GM23248 (cell line): ENCODE measurements at regions not wholly inside any gene's neighbourhood (a gene's known extent, or its start where the extent isn't known, plus 50 kb on each side); places are given as distances from the start of the nearest gene placed in this dataset.

ENCODE experiments used
- DNase-seq: peaks from one replicate; pipeline ENCODE4 v3.0.0-alpha.2; 2015
- H2AFZ ChIP-seq: fragments of 200-600 bp; sonication (generic); 2 replicates; pipeline ENCODE4 v1.6.1; 2016; ENCODE audit warnings: antibody characterized with exemption
- H3F3A ChIP-seq: fragments of 200-600 bp; sonication (generic); 2 replicates; pipeline ENCODE4 v1.6.1; 2016; ENCODE audit warnings: mild to moderate bottlenecking, antibody characterized with exemption, mixed run types; ENCODE audit not compliant: insufficient read depth
- H3K27ac ChIP-seq: fragments of 200-600 bp; sonication (generic); 2 replicates; pipeline ENCODE4 v1.5.1; 2016; ENCODE audit warnings: mild to moderate bottlenecking
- H3K27me3 ChIP-seq: fragments of 200-600 bp; sonication (generic); replicated peaks from 2 replicates; pipeline ENCODE4 v1.6.1; 2016; ENCODE audit warnings: mild to moderate bottlenecking; ENCODE audit not compliant: insufficient read depth
- H3K36me3 ChIP-seq: fragments of 200-600 bp; sonication (generic); 2 replicates; pipeline ENCODE4 v1.6.1; 2016; ENCODE audit warnings: low read depth, mild to moderate bottlenecking
- H3K4me1 ChIP-seq: fragments of 200-600 bp; sonication (generic); 2 replicates; pipeline ENCODE4 v1.6.1; 2016; ENCODE audit warnings: mild to moderate bottlenecking; ENCODE audit not compliant: insufficient read depth
- H3K4me2 ChIP-seq: fragments of 200-600 bp; sonication (generic); one replicate; pipeline ENCODE4 v1.6.1; 2016; ENCODE audit warnings: mild to moderate bottlenecking; ENCODE audit not compliant: unreplicated experiment
- H3K4me3 ChIP-seq: fragments of 200-600 bp; sonication (generic); 2 replicates; pipeline ENCODE4 v1.5.1; 2016; ENCODE audit warnings: mild to moderate bottlenecking
- H3K79me2 ChIP-seq: fragments of 200-600 bp; sonication (generic); 2 replicates; pipeline ENCODE4 v1.6.1; 2016; ENCODE audit warnings: mild to moderate bottlenecking; ENCODE audit not compliant: insufficient read depth
- H3K9ac ChIP-seq: fragments of 200-600 bp; sonication (generic); 2 replicates; pipeline ENCODE4 v1.6.1; 2016; ENCODE audit warnings: mild to moderate bottlenecking
- H3K9me2 ChIP-seq: fragments of 200-600 bp; sonication (generic); 2 replicates; pipeline ENCODE4 v1.6.1; 2016; ENCODE audit warnings: mixed run types, mild to moderate bottlenecking, moderate library complexity; ENCODE audit not compliant: insufficient read depth
- H3K9me3 ChIP-seq: fragments of 200-600 bp; sonication (generic); one replicate; pipeline ENCODE4 v1.6.1; 2017; ENCODE audit warnings: low read depth
- H4K20me1 ChIP-seq: fragments of 200-600 bp; sonication (generic); 2 replicates; pipeline ENCODE4 v1.6.0; 2016; ENCODE audit not compliant: insufficient read depth
- EZH2 ChIP-seq: fragments of 200-600 bp; sonication (generic); IDR thresholded peaks from 2 replicates; pipeline ENCODE4 v1.6.1; 2018; ENCODE audit warnings: antibody characterized with exemption, mild to moderate bottlenecking; ENCODE audit not compliant: insufficient read depth, poor library complexity, severe bottlenecking
- EZH2phosphoT487 ChIP-seq: fragments of 200-600 bp; sonication (generic); IDR thresholded peaks from 2 replicates; pipeline ENCODE4 v1.6.1; 2018; ENCODE audit warnings: antibody characterized with exemption, moderate library complexity, mild to moderate bottlenecking, low read depth; ENCODE audit not compliant: insufficient read depth
- WGBS, 2 experiments: methylation state at CpG; one replicate each; pipeline ENCODE4 v1.1.6; 2015 to 2017; ENCODE audit warnings: low lambda C conversion rate in 2 of 2, low coverage in 1 of 2; ENCODE audit errors: missing lambda C conversion rate in 2 of 2; 5-methylcytosine and 5-hydroxymethylcytosine counted together
- in situ Hi-C: fragments of 300-500 bp; cut with MboI; formaldehyde crosslinking; loops from 2 replicates; pipeline ENCODE4 v1.15.0; 2020

- H3K79me2 ChIP-seq = no peaks in the 10 kb centered on the region
- no peak for DNase-seq
- in situ Hi-C loops = no loop called here
- H3K4me2 ChIP-seq = no peak overlapping the region
- peaks cover 4% of the 10 kb centered on the region for H3K9me3 ChIP-seq
- H3K27ac ChIP-seq = no peak overlapping the region
- H3K4me1 ChIP-seq = peaks cover 28% of the 10 kb centered on the region
- no peaks in the 10 kb centered on the region for H3K27me3 ChIP-seq
- H3K36me3 ChIP-seq = no peaks in the 10 kb centered on the region
- H3K9ac ChIP-seq = no peak overlapping the region
- peaks cover 29% of the 10 kb centered on the region for H3F3A ChIP-seq
- H3K9me2 ChIP-seq = no peaks in the 10 kb centered on the region; the same call in 1 of the 2 replicates
- H4K20me1 ChIP-seq = no peaks in the 10 kb centered on the region
- 88 to 93% methylated on average over 1 of the region's 1 CpG for WGBS, 2 experiments
- no peak overlapping the region for H3K4me3 ChIP-seq
- H2AFZ ChIP-seq = no peak overlapping the region
- no peak for TF ChIP-seq EZH2
- TF ChIP-seq EZH2phosphoT487 = no peak
These were observed 225.9 kb upstream of the NCKAP5 start for GRCh38 chr2:133794114-133794513.

GRCh38 chr2:133801946-133802345 is 233.7 kb upstream of the NCKAP5 start:
- Histone ChIP-seq H3K27ac (no peak overlapping the region), H4K20me1 (no peaks in the 10 kb centered on the region), H2AFZ (no peak overlapping the region), H3F3A (peaks cover 3% of the 10 kb centered on the region; the same call in 1 of the 2 replicates), H3K9me3 (no peaks in the 10 kb centered on the region), H3K9ac (no peak overlapping the region), H3K36me3 (no peaks in the 10 kb centered on the region), H3K27me3 (no peaks in the 10 kb centered on the region), H3K4me1 (no peaks in the 10 kb centered on the region; the same call in 1 of the 2 replicates), H3K4me3 (no peak overlapping the region), H3K4me2 (no peak overlapping the region), H3K9me2 (no peaks in the 10 kb centered on the region), H3K79me2 (no peaks in the 10 kb centered on the region)
- WGBS, 2 experiments = 86 to 89% methylated on average over 3 of the region's 3 CpGs
- in situ Hi-C loops = no loop called here
- DNase-seq = no peak
- TF ChIP-seq EZH2phosphoT487 = no peak

GRCh38 chr2:133802409-133803039 is 234.3 kb upstream of the NCKAP5 start:
- DNase-seq = no peak
- Histone ChIP-seq H3K4me3 (no peak overlapping the region), H3K27ac (no peak overlapping the region), H4K20me1 (no peaks in the 10 kb centered on the region), H3K9ac (no peak overlapping the region), H3K9me2 (no peaks in the 10 kb centered on the region), H3K9me3 (no peaks in the 10 kb centered on the region), H3K36me3 (no peaks in the 10 kb centered on the region), H3K27me3 (no peaks in the 10 kb centered on the region), H2AFZ (no peak overlapping the region), H3K79me2 (no peaks in the 10 kb centered on the region), H3K4me1 (no peaks in the 10 kb centered on the region; the same call in 1 of the 2 replicates), H3K4me2 (no peak overlapping the region), H3F3A (peaks cover 3% of the 10 kb centered on the region; the same call in 1 of the 2 replicates)
- 80 to 86% methylated on average over 13 of the region's 13 CpGs for WGBS, 2 experiments
- TF ChIP-seq EZH2phosphoT487 (no peak), EZH2 (no peak)
- in situ Hi-C loops = no loop called here

- Histone ChIP-seq H3K4me1 (no peaks in the 10 kb centered on the region), H3K9me3 (no peaks in the 10 kb centered on the region), H3K36me3 (no peaks in the 10 kb centered on the region), H3K9me2 (no peaks in the 10 kb centered on the region), H2AFZ (no peak overlapping the region), H3K27me3 (no peaks in the 10 kb centered on the region), H4K20me1 (no peaks in the 10 kb centered on the region), H3K4me3 (no peak overlapping the region), H3F3A (no peaks in the 10 kb centered on the region), H3K4me2 (no peak overlapping the region), H3K79me2 (no peaks in the 10 kb centered on the region), H3K9ac (no peak overlapping the region), H3K27ac (no peak overlapping the region)
- in situ Hi-C loops = no loop called here
- no peak for DNase-seq
- TF ChIP-seq EZH2phosphoT487 (no peak), EZH2 (no peak)
- 83 to 90% methylated on average over 5 of the region's 5 CpGs for WGBS, 2 experiments
These were observed 238.3 kb upstream of the NCKAP5 start for GRCh38 chr2:133806564-133806963.

- no peaks in the 10 kb centered on the region for H3K9me3 ChIP-seq
- no peaks in the 10 kb centered on the region for H3K9me2 ChIP-seq
- in situ Hi-C loops = no loop called here
- H3F3A ChIP-seq = no peaks in the 10 kb centered on the region
- DNase-seq = no peak
- 90 to 93% methylated on average over 1 of the region's 1 CpG for WGBS, 2 experiments
- no peaks in the 10 kb centered on the region for H3K36me3 ChIP-seq
- no peak overlapping the region for H2AFZ ChIP-seq
- no peaks in the 10 kb centered on the region for H3K79me2 ChIP-seq
- H3K4me2 ChIP-seq = no peak overlapping the region
- TF ChIP-seq EZH2phosphoT487 (no peak), EZH2 (no peak)
- peaks cover 10% of the 10 kb centered on the region for H3K4me1 ChIP-seq
- H3K9ac ChIP-seq = no peak overlapping the region
- H3K27ac ChIP-seq = no peak overlapping the region
- no peak overlapping the region for H3K4me3 ChIP-seq
- H4K20me1 ChIP-seq = no peaks in the 10 kb centered on the region
- no peaks in the 10 kb centered on the region for H3K27me3 ChIP-seq
These were observed 241.2 kb upstream of the NCKAP5 start for GRCh38 chr2:133809485-133809884.
